ENCODE measurements at regions not wholly inside any gene's neighbourhood (a gene's known extent, or its start where the extent isn't known, plus 50 kb on each side); places are given as distances from the start of the nearest gene placed in this dataset. TPM values are rescaled to one million over a fixed set of nuclear protein-coding genes. Genes with fewer than 3 reads are reported as not detected.

DNA sequence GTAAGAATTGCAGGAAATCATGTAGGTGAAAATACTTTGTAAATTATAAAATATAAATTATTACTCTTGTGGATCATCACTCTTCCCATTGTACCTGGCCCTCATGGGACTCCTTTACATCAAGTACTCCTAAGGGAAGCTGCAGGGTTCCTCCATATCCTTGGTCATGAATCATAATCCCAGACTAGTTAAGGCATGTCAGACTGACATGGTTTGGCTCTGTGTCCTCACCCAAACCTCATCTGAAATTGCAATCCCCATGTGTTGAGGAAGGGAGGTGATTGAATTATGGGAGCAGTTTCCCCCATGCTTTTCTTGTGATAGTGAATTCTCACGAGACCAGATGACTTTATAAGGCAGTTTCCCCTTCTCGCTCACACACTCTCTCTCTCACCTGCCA, 77.1 kb downstream of the CMPK2 start:
- H3K9me3 Mint-ChIP-seq: no peaks in the 10 kb centered on the region
- CTCF ChIA-PET: no interaction called here
- H3K27me3 Mint-ChIP-seq (ENCODE audit: low read depth): no peaks in the 10 kb centered on the region
- H3K27ac Mint-ChIP-seq: no peak overlapping the region
- no peak overlapping the region for H3K4me3 Mint-ChIP-seq
- DNase-seq: no peak
- H3K36me3 Mint-ChIP-seq (ENCODE audit: low read depth): no peaks in the 10 kb centered on the region
- H3K4me1 Mint-ChIP-seq (ENCODE audit: low read depth): no peaks in the 10 kb centered on the region
- intact Hi-C loops (cut with micrococcal nuclease): no loop called here

- Mint-ChIP-seq H3K36me3 (ENCODE audit: low read depth) (no peaks in the 10 kb centered on the region), H3K27ac (no peak overlapping the region), H3K27me3 (ENCODE audit: low read depth) (no peaks in the 10 kb centered on the region), H3K9me3 (no peaks in the 10 kb centered on the region), H3K4me1 (ENCODE audit: low read depth) (no peaks in the 10 kb centered on the region), H3K4me3 (no peak overlapping the region)
- no peak for DNase-seq
- CTCF ChIA-PET: interaction anchor here (0.6 kb wide), 1 partner anchor 100 kb away, joined by 3 read pairs; no protein-coding TSS in a partner anchor
- intact Hi-C loops (cut with micrococcal nuclease): no loop called here
Measured at GRCh38 chr2:6789559-6790138, 76.1 kb downstream of the CMPK2 start.

DNA sequence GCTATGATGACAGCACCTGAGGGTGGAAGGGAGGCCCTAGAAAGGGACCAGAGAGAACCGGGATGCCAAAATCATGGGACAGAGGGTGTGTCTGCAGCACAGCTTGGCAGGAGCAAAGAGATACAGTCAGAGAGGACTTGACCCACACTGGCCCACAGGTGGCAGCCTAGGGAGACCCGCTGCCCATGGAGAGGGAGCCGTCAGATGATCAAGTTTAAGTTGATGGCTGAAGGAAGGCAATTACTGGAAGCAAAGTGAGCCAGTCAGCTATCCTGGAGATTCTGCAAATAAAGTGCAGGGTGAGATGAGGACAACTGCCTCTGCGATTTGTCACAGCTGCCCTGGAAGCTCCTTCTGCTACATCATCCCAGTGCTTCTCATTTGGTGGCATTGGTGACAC, 74.0 kb downstream of the CMPK2 start:
- no peaks in the 10 kb centered on the region for H3K4me1 Mint-ChIP-seq (ENCODE audit: low read depth)
- H3K27ac Mint-ChIP-seq: no peak overlapping the region
- CTCF ChIA-PET: interaction anchor here (0.6 kb wide), 1 partner anchor 1691 kb away, joined by 4 read pairs; no protein-coding TSS in a partner anchor
- H3K36me3 Mint-ChIP-seq (ENCODE audit: low read depth): no peaks in the 10 kb centered on the region
- no peak overlapping the region for H3K4me3 Mint-ChIP-seq
- H3K9me3 Mint-ChIP-seq: no peaks in the 10 kb centered on the region
- no peak for DNase-seq
- intact Hi-C loops (cut with micrococcal nuclease): no loop called here
- H3K27me3 Mint-ChIP-seq (ENCODE audit: low read depth): peaks cover 2% of the 10 kb centered on the region

GRCh38 chr2:6792883-6793282, 72.8 kb downstream of the CMPK2 start:
- DNase-seq: no peak
- peaks cover 2% of the 10 kb centered on the region for H3K27me3 Mint-ChIP-seq (ENCODE audit: low read depth)
- intact Hi-C loops (cut with micrococcal nuclease): no loop called here

GRCh38 chr2:6793371-6793770, 72.3 kb downstream of the CMPK2 start:
- Mint-ChIP-seq H3K4me3 (no peak overlapping the region), H3K4me1 (ENCODE audit: low read depth) (no peaks in the 10 kb centered on the region), H3K27ac (no peak overlapping the region), H3K27me3 (ENCODE audit: low read depth) (peaks cover 2% of the 10 kb centered on the region), H3K9me3 (no peaks in the 10 kb centered on the region), H3K36me3 (ENCODE audit: low read depth) (no peaks in the 10 kb centered on the region)
- CTCF ChIA-PET: no interaction called here
- intact Hi-C loops (cut with micrococcal nuclease): no loop called here
- no peak for DNase-seq

More at GRCh38 chr2:6792883-6793282, 72.8 kb downstream of the CMPK2 start:
- Mint-ChIP-seq H3K27ac (no peak overlapping the region), H3K4me3 (no peak overlapping the region), H3K36me3 (ENCODE audit: low read depth) (no peaks in the 10 kb centered on the region), H3K9me3 (no peaks in the 10 kb centered on the region), H3K4me1 (ENCODE audit: low read depth) (no peaks in the 10 kb centered on the region)
- CTCF ChIA-PET: no interaction called here

DNA sequence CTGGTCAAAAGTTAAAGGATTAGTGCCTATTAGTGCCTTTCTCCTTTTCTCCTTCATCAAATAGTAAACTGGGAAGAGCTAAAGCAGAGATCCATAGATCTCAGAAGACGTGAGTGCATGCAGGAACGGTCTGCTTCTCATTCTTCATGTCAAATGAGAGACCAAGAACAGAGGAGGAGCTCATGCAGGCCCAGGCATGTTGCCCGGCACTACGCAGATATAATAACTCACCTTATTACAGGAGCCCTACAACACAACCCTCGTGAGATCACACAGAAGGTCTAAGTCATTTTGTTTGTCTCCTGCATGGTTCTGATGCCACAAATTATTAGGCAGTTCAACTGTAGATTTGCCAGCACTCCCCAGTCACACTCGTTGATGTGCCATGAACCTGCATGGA, 71.8 kb downstream of the CMPK2 start:
- H3K36me3 Mint-ChIP-seq (ENCODE audit: low read depth): no peaks in the 10 kb centered on the region
- no peak overlapping the region for H3K27ac Mint-ChIP-seq
- CTCF ChIA-PET: interaction anchor here (1.0 kb wide), 1 partner anchor 13 kb away, joined by 3 read pairs; no protein-coding TSS in a partner anchor
- no peaks in the 10 kb centered on the region for H3K4me1 Mint-ChIP-seq (ENCODE audit: low read depth)
- no peaks in the 10 kb centered on the region for H3K9me3 Mint-ChIP-seq
- no peak overlapping the region for H3K4me3 Mint-ChIP-seq
- intact Hi-C loops (cut with micrococcal nuclease): no loop called here
- no peak for DNase-seq
- H3K27me3 Mint-ChIP-seq (ENCODE audit: low read depth): peaks cover 2% of the 10 kb centered on the region

DNA sequence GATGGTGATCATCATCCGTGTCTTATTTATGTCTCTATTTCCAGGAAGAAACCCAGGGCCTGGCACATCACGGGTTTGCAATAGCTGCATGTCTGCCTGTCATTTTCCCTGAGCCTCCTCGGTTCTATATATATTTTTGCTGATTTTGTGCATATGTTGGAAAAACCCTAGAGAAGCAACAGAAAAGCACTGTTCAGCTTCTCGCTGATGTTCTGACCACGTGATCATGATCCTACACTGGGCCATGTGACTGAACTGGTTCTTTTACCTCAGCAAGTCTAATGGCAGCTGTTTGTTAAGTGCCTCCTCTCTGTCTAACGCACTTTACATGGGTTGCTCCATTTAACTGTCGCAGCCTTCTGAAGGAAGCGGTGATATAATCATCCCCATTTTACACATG, 71.3 kb downstream of the CMPK2 start:
- Mint-ChIP-seq H3K27me3 (ENCODE audit: low read depth) (peaks cover 2% of the 10 kb centered on the region), H3K27ac (no peak overlapping the region), H3K4me3 (no peak overlapping the region), H3K4me1 (ENCODE audit: low read depth) (no peaks in the 10 kb centered on the region), H3K9me3 (no peaks in the 10 kb centered on the region), H3K36me3 (ENCODE audit: low read depth) (no peaks in the 10 kb centered on the region)
- CTCF ChIA-PET: interaction anchor here (1.0 kb wide), 1 partner anchor 13 kb away, joined by 3 read pairs; no protein-coding TSS in a partner anchor
- intact Hi-C loops (cut with micrococcal nuclease): no loop called here
- DNase-seq: no peak

Small RNAs in the stretch of these regions (microRNA-seq; reads per million reads assigned to microRNA genes)
- gene MIR7158 (ENCODE audit: borderline microRNAs expressed, borderline replicate concordance): not detected
- gene MIR7515 (ENCODE audit: borderline microRNAs expressed, borderline replicate concordance): not detected

All from activated naive CD4-positive, alpha-beta T cell treated with anti-CD3 and anti-CD28 coated beads for 36 hours (primary cell).